Panc1 (cell line): ENCODE measurements at regions not wholly inside any gene's neighbourhood (a gene's known extent, or its start where the extent isn't known, plus 50 kb on each side); places are given as distances from the start of the nearest gene placed in this dataset.

Experiments
- POLR2AphosphoS5 ChIP-seq: IDR thresholded peaks from 2 replicates; pipeline ENCODE4 v1.6.1; 2012; ENCODE audit warnings: mild to moderate bottlenecking, low read depth, low read length, moderate library complexity
- TF ChIP-seq, protein P1 (sequence below): fragments of 450-650 bp; IDR thresholded peaks from 2 replicates; pipeline ENCODE4 v1.5.1; 2017; ENCODE audit warnings: mild to moderate bottlenecking
- TF ChIP-seq, protein P2 (sequence below), 2 experiments: IDR thresholded peaks; 2 replicates each; pipeline ENCODE4 v1.6.1; 2011 to 2012; ENCODE audit warnings: low read depth in 2 of 2, control low read depth in 1 of 2, low read length in 1 of 2, mild to moderate bottlenecking in 1 of 2, moderate library complexity in 1 of 2; ENCODE audit not compliant: insufficient read depth in 1 of 2

DNA sequence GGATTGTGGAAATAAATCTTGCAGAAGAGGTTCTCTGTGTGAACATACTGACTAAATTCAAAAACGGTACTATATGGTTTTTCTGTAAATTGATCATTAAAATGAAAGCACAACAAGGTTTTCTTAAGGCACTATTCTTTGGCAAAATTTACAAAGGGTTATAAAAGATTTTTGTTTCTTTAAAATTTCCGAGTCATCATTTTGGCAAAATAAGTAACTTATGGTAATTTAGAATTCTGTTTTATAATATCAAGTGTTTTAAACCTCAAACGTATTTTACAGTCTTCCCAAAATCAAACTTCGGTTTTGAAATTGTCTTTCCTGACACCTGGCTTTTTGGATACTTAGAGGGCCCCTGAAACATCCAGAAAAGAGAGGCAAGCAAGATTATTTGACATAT, 101.9 kb upstream of the TFPI start:
- TF ChIP-seq, protein P1, sequence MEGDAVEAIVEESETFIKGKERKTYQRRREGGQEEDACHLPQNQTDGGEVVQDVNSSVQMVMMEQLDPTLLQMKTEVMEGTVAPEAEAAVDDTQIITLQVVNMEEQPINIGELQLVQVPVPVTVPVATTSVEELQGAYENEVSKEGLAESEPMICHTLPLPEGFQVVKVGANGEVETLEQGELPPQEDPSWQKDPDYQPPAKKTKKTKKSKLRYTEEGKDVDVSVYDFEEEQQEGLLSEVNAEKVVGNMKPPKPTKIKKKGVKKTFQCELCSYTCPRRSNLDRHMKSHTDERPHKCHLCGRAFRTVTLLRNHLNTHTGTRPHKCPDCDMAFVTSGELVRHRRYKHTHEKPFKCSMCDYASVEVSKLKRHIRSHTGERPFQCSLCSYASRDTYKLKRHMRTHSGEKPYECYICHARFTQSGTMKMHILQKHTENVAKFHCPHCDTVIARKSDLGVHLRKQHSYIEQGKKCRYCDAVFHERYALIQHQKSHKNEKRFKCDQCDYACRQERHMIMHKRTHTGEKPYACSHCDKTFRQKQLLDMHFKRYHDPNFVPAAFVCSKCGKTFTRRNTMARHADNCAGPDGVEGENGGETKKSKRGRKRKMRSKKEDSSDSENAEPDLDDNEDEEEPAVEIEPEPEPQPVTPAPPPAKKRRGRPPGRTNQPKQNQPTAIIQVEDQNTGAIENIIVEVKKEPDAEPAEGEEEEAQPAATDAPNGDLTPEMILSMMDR = no peak
- TF ChIP-seq, protein P2, sequence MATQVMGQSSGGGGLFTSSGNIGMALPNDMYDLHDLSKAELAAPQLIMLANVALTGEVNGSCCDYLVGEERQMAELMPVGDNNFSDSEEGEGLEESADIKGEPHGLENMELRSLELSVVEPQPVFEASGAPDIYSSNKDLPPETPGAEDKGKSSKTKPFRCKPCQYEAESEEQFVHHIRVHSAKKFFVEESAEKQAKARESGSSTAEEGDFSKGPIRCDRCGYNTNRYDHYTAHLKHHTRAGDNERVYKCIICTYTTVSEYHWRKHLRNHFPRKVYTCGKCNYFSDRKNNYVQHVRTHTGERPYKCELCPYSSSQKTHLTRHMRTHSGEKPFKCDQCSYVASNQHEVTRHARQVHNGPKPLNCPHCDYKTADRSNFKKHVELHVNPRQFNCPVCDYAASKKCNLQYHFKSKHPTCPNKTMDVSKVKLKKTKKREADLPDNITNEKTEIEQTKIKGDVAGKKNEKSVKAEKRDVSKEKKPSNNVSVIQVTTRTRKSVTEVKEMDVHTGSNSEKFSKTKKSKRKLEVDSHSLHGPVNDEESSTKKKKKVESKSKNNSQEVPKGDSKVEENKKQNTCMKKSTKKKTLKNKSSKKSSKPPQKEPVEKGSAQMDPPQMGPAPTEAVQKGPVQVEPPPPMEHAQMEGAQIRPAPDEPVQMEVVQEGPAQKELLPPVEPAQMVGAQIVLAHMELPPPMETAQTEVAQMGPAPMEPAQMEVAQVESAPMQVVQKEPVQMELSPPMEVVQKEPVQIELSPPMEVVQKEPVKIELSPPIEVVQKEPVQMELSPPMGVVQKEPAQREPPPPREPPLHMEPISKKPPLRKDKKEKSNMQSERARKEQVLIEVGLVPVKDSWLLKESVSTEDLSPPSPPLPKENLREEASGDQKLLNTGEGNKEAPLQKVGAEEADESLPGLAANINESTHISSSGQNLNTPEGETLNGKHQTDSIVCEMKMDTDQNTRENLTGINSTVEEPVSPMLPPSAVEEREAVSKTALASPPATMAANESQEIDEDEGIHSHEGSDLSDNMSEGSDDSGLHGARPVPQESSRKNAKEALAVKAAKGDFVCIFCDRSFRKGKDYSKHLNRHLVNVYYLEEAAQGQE (IDR thresholded peaks at IDR 0.05; ENCODE audit: insufficient read depth in 1 of 2, low read depth in 2 of 2, low read length in 1 of 2) = no peak
- TF ChIP-seq POLR2AphosphoS5 = no peak
